NK-92 (cell line): ENCODE measurements at regions not wholly inside any gene's neighbourhood (a gene's known extent, or its start where the extent isn't known, plus 50 kb on each side); places are given as distances from the start of the nearest gene placed in this dataset.

Experiments used
- DNase-seq: peaks from one replicate; lab custom pipeline; 2025; ENCODE audit not compliant: unreplicated experiment; lab: John Stamatoyannopoulos, UW

DNA sequence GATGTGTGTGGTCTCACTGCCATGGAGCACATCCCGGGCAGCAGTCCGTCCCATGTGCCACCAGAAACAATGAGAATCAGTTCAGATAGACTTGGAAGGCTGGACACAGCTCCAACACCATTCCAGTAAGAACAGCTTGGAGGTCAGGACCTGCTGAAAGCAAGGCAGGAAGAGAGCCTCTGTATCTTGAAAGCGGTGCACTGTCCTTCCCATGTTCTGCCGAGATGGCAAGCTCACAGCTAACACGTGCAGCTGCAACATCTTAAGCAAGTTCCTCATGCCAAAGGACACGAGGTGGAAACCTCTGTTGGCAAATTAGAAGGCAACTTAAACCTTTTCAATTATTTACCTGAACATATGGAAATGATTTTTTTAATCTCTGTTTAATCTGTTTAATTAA is 175.4 kb downstream of the DLEU7 start:
- DNase-seq, result no peak

GRCh38 chr13:50668691-50669271 is 174.7 kb downstream of the DLEU7 start:
- no peak for DNase-seq

GRCh38 chr13:50670272-50670671 is 173.2 kb downstream of the DLEU7 start:
- DNase-seq, result no peak

GRCh38 chr13:50670847-50671496 is 172.5 kb downstream of the DLEU7 start:
- no peak for DNase-seq

DNA sequence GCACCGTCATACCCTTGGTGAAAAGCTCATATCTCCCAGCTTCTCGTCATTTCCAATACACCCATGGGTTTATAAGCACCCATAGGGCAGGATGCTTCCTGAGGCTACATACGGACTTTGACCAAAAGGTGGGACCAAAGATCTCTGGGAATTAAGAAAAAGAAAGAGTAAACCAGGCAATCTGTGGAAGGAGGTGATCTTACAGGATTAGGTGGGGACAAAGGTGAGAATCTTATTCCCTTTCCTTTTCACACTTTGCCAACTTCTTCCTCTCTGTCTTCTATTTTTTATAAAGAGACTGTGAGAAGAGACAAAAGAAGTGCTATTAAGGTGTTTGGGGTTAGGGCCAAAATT is 172.0 kb downstream of the DLEU7 start:
- no peak for DNase-seq

GRCh38 chr13:50672025-50672424 is 171.5 kb downstream of the DLEU7 start:
- DNase-seq, result no peak

GRCh38 chr13:50675651-50676050 is 167.8 kb downstream of the DLEU7 start:
- DNase-seq, result no peak

GRCh38 chr13:50676602-50677001 is 166.9 kb downstream of the DLEU7 start:
- DNase-seq, result no peak

- no peak for DNase-seq
Observed at GRCh38 chr13:50677258-50677657, 166.2 kb downstream of the DLEU7 start.

DNA sequence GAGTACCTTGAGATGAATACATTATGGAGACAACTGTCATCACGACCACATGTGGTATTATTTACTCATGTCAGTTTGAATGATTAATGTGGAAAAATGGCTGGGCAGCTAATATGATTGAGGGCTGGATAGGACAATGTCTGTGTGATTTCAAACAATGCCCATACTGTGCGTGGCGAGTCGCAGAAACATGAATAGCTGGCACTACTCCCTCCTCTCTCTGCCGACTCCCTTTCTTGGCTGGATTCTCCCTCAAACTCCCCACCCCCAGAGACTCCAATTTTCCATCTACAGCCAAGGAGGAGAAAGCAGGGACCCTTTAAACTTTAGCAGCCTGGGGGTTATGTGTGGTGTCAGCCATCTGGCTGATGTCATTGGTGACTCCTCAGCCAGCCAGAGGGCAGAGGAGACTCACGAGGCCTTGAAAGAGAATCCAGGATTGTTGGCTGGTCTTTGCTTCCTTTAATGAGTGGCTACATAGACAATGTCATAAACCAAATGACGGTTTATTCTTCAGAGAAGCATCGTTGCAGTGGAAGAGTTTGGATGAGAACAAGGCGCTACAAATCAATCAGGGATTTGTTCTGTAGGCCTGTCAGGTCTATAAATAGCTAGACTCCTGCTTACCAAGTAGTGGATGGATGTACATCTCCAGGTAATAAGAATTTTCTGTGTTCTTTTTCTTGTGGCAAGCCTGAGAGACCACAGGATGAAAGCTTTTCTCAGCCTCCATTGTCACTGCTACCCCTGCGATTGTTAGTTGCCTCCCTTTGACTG is 165.6 kb downstream of the DLEU7 start:
- no peak for DNase-seq

- DNase-seq, result no peak
Observed at GRCh38 chr13:50678464-50679162, 164.9 kb downstream of the DLEU7 start.

- DNase-seq, result no peak
Observed at GRCh38 chr13:50679321-50679720, 164.2 kb downstream of the DLEU7 start.

DNA sequence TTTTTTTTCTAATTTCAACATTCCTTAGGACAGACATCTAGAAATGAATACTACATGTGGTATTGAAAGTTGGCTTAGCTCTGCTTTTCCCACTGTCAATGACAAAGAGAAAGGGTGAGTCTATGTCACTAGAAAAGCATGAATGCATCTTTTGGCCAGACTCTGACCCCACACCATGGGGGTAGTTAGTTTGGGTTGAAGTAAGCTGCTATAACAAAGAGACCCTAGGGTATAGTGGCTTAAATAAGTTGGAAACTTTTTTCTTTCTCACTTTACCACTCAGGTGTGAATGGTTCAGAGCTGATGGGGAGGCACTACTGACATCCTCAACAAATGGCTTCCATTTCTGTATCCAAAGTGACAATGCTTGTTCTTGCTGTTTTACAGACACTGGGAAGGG is 161.5 kb downstream of the DLEU7 start:
- DNase-seq, result no peak

GRCh38 chr13:50682966-50683365 is 160.5 kb downstream of the DLEU7 start:
- no peak for DNase-seq

- DNase-seq, result no peak
Observed at GRCh38 chr13:50684366-50684765, 159.1 kb downstream of the DLEU7 start.

DNA sequence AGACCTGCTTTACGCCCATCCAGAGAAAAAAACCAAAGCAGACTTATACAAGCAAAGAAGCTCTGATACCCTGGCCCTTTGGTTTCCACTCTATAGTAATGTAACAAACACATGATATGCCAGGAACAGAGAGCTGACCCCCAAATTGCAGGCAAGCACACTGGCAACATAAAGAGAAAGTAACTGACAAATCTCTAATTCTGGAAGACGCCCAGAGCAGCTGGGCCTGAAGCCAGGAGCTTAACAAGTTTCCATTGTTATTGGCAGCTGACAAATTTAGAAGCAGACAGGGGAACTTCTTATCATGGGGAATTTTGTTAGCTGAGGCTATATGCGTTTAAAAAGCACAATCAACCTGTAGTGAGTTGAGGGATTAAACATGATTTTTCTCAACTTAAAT is 158.0 kb downstream of the DLEU7 start:
- no peak for DNase-seq

DNA sequence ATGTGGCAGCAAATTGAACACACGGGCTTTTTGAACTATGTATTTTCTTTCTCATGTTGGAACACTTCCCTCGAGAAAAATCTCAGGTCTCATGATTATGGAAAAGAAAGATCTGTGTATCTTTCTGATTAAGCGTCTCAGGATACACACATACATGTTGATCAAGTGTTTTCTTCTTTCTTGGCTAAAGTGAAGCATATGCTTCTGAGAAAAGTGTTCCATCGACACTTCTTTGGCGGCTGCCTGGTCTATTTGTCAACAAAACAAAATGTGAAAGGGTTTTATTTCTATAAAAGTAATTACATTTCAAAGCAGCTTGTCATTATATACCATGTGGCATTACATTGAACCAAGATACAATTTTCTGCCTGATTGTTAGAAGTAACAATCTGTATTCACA is 157.5 kb downstream of the DLEU7 start:
- no peak for DNase-seq

GRCh38 chr13:50686551-50686950 is 156.9 kb downstream of the DLEU7 start:
- no peak for DNase-seq

- DNase-seq, result no peak
Observed at GRCh38 chr13:50687545-50687944, 155.9 kb downstream of the DLEU7 start.

GRCh38 chr13:50690006-50690405 is 153.5 kb downstream of the DLEU7 start:
- DNase-seq, result no peak

DNA sequence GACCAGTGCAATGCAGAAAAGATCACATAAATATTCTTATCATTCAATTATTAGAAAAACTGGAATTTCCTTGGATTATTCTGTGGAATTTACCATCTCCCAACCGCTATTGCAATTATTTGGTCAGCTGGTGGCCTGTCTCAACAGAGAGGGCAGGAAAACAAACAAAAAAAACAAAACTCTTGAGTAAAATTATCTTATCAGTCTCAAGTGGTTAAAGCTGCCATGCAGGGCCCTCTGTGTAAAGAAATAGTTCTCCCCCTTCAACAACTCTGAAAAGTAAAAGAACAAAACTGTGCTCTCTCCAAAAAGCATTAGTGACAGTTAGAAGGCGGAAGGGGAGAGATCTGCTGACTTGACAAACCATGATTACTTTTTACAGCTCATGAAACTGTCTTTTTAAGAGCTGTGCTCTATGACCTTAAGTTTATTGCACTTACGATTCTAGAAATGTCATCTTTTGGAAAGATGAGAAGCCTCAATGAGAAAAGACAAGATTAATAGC is 152.3 kb downstream of the DLEU7 start:
- DNase-seq, result no peak
